HG02610 (cell line): ENCODE measurements at regions not wholly inside any gene's neighbourhood (a gene's known extent, or its start where the extent isn't known, plus 50 kb on each side); places are given as distances from the start of the nearest gene placed in this dataset.

ENCODE experiments used
- ATAC-seq: cut with Tn5 transposase; IDR thresholded peaks from one replicate; pipeline ENCODE4 v1.9.1; 2021; ENCODE audit warnings: mild to moderate bottlenecking, moderate library complexity; ENCODE audit not compliant: unreplicated experiment

DNA sequence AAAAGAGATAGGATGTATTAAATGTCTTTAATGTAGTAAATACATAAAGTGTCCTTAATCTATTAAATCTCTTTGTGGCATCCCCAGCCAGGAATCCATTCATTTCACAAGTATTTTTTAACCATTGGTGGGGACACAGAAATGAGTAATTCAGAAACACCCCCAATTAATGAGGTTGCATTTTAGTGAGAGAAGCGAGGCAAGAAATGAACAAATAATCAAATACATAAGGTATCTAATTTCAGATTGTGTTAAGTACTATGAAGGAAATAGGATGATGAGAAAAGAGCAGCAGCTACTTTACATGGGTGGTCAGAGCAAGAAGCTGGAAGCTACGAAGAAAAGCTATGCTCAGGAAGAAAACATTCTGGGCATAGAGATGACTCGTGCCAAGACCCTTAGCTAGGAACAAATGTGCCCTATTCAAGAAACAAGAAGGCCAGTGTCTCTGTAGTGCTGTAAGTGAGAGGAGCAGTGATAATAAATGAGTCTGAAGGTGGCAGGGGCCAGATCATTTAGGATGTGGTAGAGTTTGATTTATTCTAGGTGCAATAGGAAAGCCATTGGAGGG is 60.5 kb upstream of the IGF1 start:
- no peak for ATAC-seq

DNA sequence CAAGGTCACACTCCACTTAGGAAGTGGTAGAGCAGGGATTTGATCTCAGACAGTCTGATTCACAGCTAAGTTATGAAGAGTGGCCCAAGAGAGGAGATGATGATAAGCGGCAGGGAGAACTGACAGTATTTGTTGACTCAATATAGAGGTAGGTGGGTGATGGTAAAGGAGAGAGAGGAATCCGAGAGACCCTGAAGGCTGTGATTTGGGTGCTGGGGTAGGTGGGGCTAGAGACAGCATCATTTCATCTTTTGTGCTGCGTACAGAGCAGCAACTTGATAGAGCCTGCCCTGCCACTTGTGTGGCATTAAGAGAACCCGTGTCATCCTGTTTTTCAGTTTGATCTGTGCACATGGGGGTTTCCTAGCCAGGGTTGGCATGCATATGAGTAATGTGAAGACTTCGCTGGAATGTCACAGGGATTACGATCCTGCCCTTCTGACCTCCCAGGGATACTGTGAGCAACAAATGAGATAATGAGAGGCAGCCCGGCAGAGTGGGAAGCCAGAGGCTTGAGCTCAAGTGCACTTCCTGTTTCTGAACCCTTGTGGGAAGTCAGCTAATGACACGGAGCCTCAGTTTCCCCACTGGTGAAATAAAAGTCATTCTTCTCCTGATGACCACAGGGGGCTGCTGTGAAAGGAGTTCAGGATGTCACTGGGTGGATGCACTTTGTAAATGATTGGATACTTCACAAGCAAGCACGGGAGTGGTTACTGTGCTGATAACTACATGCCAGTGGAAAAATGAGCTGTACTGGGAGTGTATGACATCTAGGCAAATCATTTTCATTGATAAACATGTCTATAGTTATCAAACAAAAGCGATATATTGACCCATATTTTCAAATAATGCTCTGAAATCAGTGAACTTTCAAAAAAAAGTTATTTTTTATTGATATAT is 59.5 kb upstream of the IGF1 start:
- no peak for ATAC-seq

DNA sequence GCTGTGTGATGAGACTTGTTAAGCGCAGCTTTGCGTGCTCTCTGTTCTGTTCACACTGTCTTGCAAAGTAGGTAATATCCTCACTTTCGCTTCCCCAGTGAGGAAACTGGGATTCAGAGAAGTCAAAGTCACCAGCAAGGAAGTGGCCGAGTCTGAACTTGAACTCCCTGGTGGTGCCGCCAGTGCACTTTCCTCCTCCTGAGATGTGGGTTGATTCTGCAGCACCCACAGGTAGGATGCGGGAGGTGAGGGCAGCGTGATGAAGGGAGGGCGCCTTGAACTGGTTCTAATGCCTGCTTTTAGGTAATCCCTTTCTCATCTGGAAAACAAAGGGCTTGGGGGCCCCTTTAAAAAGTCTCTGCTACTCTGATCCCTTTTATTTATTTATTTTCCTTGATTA is 54.9 kb upstream of the IGF1 start:
- ATAC-seq = no peak

DNA sequence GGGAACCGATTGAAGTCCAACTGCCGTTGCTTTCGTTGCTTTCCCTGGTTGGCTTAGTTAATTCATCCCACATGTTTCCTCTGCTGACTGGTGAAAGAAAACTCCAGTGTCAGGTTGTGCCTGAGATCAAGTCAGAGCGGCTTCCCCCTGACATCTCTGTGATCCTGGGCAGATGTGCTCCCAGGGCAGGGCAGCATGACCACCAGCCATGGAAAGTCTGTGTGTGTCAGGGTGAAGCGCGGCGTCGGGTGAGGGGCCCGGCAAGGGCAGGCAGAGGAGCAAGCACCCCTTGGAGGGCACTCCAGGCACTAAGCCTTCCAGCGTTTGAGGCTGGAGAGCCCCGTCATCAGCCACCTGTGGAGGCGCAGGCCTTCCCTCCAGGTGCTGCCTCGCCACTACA is 54.5 kb upstream of the IGF1 start:
- no peak for ATAC-seq

DNA sequence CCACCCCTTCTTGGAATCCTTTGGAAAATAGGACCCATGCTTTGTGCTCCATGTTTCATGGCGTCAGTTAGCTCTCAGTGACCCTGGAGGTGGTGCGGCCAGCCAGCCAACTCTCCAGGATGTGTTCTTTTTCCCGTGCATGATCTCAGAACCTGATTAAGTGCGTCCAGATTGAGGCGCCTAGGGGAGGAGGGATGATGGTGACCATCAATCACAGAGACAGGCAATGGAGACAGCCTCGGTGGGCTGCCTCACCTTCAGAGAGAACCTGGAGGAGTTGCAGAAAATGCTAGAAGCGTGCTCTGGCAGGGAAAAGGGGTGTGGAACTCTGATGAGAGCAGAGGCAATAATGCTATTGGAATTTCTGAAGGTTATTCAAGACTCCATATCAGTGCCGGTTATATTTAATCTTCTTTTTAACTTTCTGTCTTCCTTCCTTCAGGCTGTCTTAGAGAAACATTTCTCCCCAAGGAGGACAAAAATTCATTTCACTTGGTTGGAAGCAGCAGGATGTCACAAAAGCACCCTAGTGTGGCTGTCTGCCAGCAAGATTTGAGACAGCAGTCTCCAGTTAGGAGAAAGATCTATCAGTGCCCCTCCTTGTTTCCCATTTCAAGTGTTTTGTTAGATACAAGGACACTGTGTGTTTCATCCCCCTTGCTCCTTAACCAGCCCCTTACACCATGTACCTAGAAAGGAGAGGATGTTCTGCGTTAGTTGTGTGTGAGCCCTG is 53.3 kb upstream of the IGF1 start:
- no peak for ATAC-seq
